ENCODE measurements at regions not wholly inside any gene's neighbourhood (a gene's known extent, or its start where the extent isn't known, plus 50 kb on each side); places are given as distances from the start of the nearest gene placed in this dataset.

GRCh38 chr11:109978895-109979294 lies 114.3 kb upstream of the ZC3H12C start:
- no peak for DNase-seq

DNA sequence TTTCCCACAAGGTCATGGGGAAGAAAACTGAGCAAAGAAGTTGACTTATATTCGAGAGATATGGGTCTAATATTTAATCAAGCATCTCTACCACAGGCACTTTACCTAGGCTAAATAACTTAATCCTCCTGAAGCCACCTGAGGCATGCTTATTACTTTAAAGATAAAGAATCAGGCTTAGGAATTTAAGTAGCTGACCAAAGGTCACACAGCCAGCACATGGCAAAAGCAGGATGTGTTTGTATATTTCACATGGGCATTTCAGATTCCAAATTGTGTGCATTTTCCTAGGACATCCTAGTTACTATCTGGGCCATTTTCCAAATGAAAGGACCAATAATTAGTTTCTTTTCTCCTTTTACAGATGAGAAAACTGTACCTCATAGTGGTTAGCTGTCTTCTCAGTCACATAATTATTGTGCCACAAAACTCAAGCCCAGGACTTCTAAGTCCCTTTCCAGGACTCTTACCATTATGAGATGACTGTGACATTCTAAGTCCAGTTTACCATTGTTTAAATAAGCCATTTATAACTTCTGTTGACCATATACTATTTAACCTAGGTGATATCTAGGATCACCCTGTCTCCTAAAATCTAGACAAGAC lies 112.1 kb upstream of the ZC3H12C start:
- no peak for DNase-seq

DNA sequence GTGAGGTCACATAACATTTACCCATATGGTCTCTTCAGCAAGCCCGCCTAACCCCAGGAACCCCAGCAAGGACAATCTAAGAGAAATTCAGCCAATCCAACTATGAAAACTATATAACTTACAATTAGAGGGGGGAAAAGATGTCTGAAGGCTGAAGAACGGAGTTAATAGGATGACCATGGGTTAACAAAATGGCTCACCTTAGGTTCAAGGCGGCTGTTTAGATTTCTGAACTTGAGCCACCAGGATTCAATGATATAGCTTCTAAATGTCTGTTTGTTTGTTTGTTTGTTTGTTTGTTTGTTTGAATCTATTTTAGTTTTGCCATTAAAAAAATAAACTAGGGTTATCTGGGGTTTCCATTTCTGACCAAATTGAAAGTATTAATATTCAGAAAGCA lies 109.8 kb upstream of the ZC3H12C start:
- DNase-seq: no peak

- DNase-seq: no peak
Observed at GRCh38 chr11:109984634-109985289, 108.4 kb upstream of the ZC3H12C start.

DNA sequence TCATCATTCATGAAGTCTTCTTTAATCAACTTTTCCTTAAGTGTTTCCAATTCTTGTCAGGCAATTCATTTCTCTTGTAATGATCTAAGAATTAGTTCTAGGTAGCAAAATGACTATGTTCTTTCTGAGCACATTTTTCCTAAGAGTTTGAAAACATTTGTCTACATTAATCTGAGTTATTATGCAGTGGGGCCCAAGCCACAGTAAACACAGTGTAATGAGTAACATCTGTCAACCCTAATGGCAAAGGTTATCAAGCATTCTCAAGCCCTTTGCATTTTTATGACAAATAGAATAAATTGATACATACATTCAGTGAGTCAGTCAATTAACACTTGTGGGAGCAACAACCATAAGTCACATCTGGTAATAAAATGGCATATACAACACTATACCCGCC lies 106.7 kb upstream of the ZC3H12C start:
- no peak for DNase-seq

DNA sequence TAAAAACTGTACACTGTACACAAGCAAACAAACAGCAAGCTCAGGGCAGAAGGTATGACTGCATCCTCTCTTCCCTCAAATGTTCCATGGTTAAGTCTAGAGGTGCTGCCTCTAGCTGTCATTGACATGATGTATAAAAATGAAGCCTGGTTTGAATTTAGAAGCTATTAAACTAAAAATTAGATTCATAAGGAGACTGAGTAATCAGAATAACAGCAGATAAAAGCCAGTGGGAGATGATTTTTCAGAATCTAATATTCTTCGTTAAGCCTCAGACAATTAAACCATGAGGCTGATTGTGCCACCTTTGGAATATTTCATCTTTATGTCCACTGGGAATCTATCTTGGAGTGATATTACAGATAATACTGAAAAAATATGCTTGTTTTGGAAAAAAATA lies 101.4 kb upstream of the ZC3H12C start:
- no peak for DNase-seq

DNA sequence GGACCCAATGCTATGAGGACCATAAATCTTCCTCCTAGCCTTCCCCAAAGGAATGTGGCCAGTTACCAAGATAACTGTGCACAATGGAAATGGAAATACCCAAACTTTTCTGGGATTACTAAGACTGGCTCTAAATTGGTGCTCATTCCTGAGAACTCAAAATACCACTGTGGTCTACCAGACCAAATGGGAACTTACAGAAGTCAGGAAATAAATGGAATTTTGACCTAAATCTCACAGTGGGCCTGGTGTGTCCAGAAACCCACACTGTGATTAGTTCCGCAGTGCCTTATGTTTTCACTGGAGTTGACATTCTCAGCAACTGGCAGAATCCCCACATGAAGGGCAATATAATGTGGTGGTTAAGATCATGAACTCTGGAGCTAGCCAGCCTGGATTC lies 99.4 kb upstream of the ZC3H12C start:
- DNase-seq: no peak

DNA sequence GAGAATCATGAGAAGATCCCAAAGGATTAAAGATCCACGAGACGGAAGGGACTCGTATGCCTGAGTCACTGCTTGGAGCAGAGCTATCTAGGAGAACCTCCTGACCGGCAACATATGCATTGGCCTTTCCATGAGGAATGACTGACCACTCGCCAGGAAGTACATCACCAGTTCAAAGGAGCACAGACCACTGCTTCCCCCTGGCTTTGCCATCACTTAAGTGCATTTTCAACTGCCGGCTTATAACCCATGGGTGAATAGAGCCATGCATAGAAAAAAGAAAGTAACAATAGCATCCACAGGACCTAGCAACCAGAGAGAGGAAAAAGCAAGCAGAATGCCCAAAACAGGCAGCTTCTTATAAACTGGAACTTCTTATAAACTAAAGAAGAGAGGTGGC lies 98.3 kb upstream of the ZC3H12C start:
- no peak for DNase-seq

DNA sequence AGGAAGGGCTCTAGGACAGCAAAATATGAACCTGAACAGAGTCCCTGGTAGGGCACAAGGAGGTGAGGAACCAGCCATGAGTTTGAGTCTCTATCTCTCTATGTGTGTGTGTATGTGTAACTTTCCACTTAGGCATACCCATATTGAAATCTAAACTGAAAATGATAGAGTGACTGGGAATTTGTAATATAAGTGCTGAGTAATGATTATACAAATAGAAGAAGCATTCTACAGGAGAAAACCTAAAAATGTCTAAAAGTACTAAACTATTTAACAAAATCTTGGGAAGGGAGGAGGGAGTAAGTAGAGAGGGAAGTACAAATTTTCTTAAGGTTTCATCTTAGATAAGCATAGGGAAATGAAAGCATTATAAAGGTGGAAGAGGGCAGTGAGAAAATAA lies 97.1 kb upstream of the ZC3H12C start:
- DNase-seq: no peak

DNA sequence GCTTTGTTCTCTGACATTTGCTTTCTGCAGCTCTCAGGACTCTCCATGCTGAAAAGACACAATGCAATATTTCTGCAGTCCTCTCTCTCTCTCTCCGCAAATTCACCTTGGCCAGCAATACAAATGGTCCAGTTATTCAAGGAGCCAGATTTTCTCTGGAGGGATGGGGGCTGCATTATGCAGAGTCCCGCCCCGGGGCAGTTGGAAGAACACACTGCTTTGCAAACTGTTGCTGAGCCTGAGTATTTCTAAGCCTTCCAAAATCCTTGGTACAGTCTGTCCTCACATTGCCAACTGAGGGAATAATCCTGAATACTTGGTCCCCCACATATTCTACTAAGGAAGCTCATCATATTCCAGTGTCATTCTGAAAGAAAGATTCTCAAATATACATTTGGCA lies 94.3 kb upstream of the ZC3H12C start:
- DNase-seq: no peak

DNA sequence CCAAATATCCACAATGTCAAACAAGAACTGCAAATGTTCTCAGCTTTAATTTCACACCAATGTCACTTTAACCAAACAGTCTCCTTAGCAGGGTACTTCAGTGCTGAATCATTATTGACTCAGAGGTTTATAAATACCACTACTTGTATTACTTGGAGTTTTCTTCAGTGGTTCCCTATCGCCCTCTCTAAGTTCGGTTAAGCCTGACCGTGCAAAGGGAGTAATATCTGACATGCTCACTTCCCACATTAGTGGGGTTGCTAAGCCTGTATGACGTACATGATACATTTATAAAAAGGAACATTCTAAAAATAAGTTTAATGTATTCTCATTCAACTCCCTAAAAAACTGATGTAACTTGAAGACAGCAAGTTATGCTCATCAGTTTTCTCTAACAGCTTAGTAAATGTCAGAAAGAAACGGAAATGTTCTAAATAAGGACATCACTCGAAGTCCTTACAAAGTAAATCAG lies 93.1 kb upstream of the ZC3H12C start:
- DNase-seq: no peak

- DNase-seq: no peak
Observed at GRCh38 chr11:110000850-110001249, 92.3 kb upstream of the ZC3H12C start.

DNA sequence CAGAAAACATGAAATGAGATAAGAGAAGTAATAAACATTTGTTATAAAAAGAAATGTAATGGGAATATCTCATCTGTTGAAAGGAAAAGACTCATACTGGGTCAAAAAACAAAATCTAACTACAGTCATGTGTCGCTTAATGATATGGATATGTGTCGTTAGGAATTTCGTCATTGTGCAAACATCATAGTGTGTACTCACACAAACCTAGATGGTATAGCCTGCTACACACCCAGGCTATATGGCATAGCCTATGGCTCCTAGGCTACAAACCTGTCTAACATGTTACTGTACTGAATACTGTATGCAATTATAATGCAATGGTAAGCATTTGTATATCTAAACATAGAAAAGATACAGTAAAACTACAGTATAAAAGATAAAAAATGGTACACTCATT lies 89.8 kb upstream of the ZC3H12C start:
- DNase-seq: no peak

DNA sequence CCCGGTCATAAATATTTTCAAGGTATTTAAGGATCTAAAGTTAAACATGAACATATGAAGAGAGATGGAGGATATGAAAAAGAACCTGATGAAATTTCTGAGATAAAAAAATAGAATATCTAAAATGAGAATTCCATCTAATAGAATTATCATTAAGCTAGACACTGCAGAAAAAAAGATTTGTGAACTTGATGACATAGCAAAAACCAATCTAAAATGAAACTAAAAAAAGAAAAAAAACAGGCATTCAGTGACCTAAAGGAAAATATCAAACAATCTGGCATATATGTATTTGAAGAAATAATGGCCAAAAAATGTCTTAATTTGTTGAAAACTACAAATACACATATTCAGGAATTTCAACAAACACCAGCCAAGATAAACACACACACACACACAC lies 81.6 kb upstream of the ZC3H12C start:
- DNase-seq: no peak

GRCh38 chr11:110015695-110016094 lies 77.5 kb upstream of the ZC3H12C start:
- DNase-seq: no peak

GRCh38 chr11:110019675-110020074 lies 73.5 kb upstream of the ZC3H12C start:
- no peak for DNase-seq

DNA sequence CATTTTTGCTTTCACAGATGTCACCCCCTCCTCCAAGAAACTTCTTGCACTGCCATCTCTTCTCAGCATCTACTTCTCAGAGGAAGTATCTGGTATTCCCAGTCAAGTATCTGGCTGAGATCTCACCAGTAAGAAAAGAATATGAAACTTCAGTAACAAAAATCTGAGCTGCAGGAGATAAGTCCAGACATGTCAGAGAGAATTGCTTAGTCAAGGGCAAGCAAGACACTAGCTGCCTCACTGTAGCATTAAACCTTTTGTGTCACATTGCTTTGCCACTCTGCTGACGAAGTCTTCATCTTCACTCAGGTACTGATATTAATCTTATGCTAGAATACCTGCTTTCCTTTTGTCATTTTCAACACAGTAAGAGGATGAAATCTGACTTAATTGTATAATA lies 70.6 kb upstream of the ZC3H12C start:
- DNase-seq: no peak

DNA sequence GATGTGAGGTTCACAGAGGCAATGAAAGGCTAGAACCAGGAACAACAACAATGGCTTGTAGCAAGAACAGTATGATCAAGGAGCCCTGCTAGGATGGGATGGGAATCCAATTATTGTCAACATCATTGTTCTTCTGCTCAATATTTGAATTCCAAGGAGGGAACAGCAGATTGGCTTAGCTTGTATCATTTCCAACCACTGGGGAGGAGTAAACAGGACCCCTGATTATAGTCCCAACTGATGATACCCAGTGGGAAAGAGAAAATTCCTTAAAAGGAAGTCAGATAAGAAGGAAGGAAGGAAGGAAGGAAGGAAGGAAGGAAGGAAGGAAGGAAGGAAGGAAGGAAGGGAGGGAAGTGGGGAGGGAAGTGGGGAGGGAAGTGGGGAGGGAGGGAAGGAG lies 69.5 kb upstream of the ZC3H12C start:
- no peak for DNase-seq

GRCh38 chr11:110026858-110027626 lies 66.2 kb upstream of the ZC3H12C start:
- no peak for DNase-seq

DNA sequence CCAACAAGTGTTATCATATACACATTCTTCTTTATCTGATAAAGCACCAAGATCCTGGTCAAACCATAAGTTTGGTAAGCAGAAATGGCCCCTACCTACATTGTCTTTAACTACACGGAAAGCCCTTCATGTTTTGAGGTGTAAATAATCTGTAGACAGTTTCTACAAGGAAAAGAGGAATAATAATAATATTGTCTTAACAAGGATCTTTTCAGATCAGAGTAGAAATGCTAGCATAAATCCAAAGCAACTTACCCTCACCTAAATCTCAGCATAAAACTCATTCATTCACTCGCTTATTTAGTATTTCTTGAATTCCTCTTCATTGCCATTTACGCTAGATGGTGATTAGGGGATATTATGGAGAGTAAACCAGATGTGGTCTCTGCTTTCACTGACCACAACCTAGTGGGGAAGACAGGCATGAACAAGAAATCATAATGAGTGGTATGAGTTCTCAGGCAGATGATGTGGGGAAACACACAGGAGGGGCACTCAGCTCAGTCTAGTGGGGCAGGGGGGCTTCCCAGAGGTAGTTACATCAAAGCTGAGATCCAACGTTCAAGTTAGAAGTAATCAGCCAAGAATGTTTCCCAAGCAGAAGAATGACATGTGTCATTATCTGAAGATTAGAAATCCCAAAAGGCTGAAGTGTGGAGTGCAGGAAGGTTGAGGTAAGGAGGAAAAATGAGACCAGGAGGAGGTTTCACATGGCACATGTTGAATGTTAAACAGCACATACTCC lies 65.4 kb upstream of the ZC3H12C start:
- DNase-seq: no peak

DNA sequence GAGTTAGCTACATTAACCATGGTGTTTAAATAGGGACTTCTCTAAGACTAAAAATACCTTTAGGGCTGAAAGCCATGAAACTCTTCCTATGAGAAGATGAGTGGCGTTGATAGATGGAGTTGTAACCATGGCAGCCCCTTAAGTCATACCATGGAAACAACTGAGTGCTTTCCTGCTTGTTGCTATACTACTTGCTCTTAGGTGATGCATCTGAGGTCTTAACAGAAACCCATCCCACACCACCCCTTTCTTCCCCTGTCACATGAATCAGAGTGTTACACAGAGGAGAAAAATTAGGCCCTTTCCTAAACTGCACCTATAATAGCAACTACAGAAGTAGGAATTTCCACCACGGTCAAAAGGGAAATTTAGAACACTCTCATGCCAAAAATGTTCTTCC lies 64.3 kb upstream of the ZC3H12C start:
- no peak for DNase-seq

GRCh38 chr11:110029714-110030113 lies 63.5 kb upstream of the ZC3H12C start:
- no peak for DNase-seq

- DNase-seq: no peak
Observed at GRCh38 chr11:110031171-110031570, 62.0 kb upstream of the ZC3H12C start.

DNA sequence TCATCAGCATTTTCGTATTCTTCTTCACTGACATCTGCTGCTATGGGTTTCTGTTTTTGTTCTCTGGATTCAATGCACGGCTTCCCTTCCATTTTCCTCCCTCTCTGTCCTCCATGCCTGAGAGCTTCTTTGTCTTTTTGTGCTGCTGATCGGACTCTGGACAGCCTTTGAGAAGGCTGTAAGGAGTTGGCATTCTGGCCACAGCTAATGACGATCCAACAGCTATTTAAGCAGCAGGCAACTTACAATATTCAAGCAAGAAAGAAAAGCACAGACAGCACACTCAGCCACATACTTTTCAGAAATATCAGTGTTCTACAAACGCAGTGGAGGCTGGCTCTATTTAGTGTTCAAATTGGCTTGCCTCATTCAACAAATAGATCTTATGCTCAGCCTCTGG lies 60.9 kb upstream of the ZC3H12C start:
- DNase-seq: no peak

Data from stimulated activated CD4-positive, alpha-beta T cell treated with anti-CD3 and anti-CD28 coated beads, Interleukin-4, amount 100 ng/mL, for 24 hours (primary cell).